GM19372 (cell line): ENCODE measurements at regions not wholly inside any gene's neighbourhood (a gene's known extent, or its start where the extent isn't known, plus 50 kb on each side); places are given as distances from the start of the nearest gene placed in this dataset.
A peak's percentile ranks its signal among the peaks of the same experiment; 100 is the strongest.
"Not testable (repeated sequence)": the region's sequence is repeated elsewhere in the genome, so short reads cannot be mapped to it uniquely, and the experiment has no call there.

Source experiments
- ATAC-seq: cut with Tn5 transposase; IDR thresholded peaks from one replicate; pipeline ENCODE4 v1.9.1; 2021; ENCODE audit warnings: mild to moderate bottlenecking, low read depth, moderate library complexity; ENCODE audit not compliant: unreplicated experiment

GRCh38 chr2:44083054-44083453 lies 85.6 kb upstream of the PPM1B start:
- ATAC-seq: no peak

DNA sequence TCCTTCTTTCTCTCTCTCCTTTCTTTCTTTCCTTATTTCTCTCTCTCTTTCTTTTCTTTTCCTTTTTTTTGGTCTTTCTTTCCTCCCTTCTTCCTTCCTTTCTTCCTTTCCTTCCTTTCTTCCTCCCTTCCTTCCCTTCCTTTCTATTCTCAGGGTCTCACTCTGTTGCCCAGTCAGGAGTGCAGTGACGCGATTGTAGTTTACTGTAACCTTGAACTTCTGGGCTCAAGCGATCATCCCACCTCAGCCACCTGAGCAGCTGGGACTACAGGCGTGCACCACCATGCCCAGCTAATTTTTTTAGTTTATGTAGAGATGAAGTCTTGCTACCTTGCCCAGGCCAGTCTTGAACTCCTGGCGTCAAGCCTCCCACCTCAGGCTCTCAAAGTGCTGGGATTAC lies 83.8 kb upstream of the PPM1B start:
- no peak for ATAC-seq

GRCh38 chr2:44086629-44087028 lies 82.0 kb upstream of the PPM1B start:
- no peak for ATAC-seq

GRCh38 chr2:44087036-44087713 lies 81.5 kb upstream of the PPM1B start:
- ATAC-seq: peak; percentile 83

DNA sequence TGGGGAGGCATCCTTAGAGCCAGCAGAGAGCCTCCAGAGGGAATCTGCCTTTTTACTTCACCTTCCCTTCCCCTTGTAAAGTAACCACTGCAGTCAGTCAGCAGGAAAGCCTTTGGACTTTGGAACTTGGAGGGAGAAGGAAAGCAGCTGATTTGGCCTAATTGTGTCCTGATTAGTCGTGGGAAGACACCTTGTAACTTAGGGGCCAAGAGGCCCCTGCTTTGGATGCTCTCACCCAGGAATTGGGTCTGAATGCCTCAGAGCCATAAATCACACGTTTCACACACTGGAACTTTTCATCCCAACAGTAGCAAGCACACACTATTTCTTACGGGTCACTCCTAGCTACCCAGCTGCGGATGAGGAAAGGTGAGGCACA lies 81.0 kb upstream of the PPM1B start:
- no peak for ATAC-seq

- ATAC-seq: not testable (repeated sequence)
These were observed 76.2 kb upstream of the PPM1B start for GRCh38 chr2:44092519-44092918.

GRCh38 chr2:44093970-44094369 lies 74.7 kb upstream of the PPM1B start:
- no peak for ATAC-seq

DNA sequence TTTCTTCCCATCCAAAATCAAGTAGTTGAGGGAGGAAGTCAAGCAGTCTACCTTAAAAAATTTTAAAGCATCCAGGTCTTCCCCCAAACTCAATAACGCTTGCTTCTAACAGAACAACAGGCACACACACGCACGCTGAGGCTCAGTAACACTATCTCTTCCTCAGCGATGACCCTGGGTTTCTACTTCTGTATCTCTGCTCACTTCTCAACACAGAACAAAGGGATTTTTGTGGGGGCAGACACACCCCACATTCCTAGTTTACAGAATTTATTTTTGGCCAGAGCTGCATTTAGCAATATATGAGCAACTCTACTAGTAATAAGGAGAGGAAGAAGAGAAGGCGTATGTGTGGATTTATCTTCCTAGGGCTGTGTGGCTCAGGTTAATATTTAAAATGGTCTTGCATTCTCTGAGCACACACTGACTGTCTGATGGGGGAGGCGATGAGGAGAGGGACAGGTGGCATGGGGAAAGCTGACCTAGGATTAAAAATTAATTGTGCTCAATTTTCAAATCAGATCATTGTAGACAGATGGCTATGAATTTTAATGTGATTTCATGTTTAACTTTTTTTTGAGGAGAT lies 71.3 kb upstream of the PPM1B start:
- no peak for ATAC-seq

DNA sequence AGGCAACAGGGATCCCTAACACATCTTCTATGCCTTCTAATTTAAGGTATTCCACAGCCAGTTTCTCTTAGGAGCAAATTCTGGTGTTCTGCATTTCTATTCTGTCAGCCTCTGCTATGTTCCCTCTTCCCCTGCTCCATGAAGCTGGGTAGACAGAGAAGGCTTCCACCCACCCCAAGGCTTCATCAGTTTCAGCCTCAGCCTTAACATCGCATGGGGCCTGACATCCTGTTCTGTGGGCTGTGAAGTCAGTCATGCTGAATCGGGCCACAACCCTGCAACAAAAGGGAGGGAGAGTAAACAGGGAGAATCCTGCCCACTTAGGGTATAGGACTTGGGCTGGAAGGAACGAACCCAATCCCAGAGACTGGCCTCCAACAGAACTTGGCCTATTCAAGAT lies 70.6 kb upstream of the PPM1B start:
- ATAC-seq: no peak

GRCh38 chr2:44098891-44099290 lies 69.8 kb upstream of the PPM1B start:
- ATAC-seq: no peak

- no peak for ATAC-seq
These were observed 68.3 kb upstream of the PPM1B start for GRCh38 chr2:44100351-44100750.

DNA sequence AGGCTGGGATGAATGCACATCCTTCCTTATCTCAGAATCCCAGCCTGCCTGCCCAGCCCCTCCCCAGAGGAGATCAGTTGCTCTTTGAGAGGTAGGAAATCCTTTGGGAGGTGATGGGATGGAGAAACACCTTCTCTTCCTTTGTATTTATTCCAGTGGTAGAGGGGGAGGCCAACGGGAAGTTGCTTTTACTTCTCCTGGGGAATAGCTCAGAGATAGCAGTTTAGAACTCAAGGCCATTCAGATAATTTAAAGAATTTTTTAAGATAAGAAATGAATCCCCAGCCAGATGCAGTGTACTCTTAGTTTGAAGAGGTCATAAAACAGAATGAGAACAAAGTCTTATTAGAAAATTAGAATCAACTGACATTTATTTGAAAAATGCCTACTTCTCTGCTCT lies 67.4 kb upstream of the PPM1B start:
- no peak for ATAC-seq

DNA sequence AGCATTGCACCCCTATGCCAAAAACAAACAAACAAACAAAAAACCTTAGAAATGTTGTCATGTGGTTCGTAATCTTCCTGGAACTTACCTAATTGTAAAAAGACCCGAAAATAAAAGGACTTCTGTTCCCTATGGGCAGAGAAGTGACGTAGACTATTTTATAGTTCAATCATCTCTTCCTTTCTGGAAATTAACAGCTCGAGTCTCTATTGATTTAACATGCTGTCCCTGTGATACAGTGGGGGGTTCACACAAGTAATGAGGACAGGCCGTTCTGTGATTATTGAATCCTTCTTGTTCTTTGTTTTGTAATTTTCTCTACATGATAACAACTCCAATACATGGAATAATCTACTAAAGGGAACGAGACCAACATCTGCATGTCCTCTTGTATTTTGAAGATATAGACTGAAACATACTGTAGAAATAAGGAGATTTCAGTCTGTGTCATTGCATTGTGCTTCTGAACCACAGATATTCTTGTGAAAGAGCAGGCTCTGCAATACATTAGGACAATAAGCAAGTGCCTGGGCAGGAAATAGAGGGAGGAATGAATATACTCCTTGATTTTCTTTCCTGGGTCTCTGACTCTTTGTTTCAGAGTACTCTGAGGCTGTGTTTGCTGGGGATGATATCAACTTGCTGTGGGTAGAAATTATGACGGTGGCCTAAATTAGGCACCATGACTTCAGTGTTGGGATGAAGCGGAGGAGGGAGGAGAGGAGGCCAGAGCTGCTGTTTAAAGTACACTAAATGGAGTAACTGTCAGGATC lies 65.7 kb upstream of the PPM1B start:
- ATAC-seq: no peak

DNA sequence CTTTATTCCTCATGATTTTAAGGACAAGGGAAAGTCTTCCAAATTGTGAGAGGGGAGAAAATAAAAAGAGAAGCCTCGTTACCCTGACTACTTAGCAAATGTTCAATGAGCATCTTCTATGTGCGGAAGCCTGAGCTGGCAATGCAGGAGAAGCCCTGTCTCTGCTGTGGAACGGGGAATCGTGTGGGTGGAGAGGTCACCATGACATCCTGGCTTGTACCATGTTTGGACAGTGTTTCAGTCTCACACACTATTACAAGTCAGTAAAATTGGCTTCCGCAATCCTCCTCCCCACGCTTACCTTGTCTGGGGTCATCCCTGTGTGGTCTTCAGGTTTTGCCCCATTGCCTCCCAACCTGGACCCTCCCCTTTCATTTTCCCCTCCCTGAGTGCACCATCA lies 65.0 kb upstream of the PPM1B start:
- no peak for ATAC-seq

GRCh38 chr2:44104855-44105271 lies 63.8 kb upstream of the PPM1B start:
- no peak for ATAC-seq

DNA sequence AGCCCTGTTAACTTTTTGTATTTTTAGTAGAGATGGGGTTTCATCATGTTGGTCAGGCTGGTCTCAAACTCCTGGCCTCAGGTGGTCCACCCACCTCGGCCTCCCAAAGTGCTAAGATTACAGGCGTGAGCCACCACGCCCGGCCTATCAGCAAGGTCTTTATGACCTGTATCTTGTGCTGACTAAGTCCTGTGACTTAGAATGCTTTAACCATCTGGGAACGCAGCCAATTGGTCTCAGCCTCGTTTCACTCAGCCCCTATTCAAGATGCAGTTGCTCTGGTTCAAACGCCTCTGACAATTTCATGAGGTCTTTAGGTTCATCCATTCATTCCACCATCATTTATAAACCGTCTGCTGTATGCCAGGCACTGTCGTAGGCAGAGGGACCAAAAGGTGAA lies 62.2 kb upstream of the PPM1B start:
- not testable (repeated sequence) for ATAC-seq

DNA sequence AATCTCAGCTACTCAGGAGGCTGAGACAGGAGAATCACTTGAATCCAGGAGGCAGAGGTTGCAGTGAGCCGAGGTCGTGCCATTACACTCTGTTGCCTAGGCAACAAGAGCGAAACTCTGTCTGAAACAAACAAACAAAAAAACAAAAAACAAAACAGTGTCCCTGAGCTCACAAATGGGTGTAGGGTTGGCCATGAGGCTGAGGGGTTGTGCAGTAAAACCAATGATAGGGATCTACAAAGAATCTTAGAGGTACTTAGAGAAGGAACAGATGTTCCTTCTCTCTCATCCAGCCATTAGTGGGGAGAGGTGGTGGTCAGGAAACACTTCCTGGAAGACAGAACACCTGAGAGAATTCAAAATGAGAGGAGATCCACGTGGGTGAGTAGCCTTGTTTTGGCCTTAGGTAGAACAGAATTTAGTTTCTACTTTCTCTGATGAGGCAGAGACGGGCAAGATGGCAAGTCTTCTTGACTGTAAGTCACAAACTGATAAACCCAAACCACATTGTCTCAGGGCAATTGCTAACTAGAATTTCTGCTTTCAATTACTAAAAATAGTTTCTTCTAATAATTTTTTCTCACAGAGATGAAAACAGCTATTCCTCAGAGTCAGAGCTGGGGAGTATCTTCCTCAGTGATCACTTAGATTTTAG lies 61.5 kb upstream of the PPM1B start:
- ATAC-seq: no peak

DNA sequence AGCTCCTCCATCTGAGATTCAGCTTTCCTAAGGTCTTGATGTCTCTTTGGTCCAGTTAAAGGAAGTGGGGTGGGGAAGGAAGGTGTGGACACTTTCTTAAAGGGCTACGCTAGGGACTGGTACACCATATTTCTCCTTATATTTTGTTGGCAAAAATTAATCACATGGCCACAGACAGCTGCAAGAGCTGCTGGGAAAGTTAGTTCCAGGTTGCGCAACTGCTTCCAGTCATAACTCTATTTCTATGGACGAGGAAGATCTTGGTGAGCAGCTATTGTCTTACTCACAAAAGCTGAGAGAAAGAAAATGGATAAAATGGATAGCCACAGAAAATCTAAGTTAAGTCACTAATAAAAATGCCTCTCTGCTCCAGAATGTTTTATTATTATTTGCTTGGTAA lies 60.7 kb upstream of the PPM1B start:
- ATAC-seq: no peak

DNA sequence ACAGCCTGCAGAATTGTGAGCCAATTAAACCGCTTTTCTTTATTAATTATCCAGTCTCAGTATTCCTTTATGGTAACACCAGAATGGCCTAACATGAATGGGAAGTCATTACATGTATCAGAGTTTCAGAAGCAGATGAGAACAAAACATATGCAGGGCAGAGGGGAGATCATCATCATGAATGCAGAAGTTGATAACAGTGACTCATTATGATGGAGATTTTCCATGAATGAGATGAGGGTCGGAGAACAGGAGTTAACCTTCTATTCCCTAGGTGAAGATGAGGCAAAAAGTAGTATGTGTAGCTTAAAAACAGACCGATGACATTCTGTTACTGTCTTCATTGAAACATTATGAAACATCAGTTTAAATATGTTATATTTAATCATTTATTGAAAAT lies 59.5 kb upstream of the PPM1B start:
- no peak for ATAC-seq

DNA sequence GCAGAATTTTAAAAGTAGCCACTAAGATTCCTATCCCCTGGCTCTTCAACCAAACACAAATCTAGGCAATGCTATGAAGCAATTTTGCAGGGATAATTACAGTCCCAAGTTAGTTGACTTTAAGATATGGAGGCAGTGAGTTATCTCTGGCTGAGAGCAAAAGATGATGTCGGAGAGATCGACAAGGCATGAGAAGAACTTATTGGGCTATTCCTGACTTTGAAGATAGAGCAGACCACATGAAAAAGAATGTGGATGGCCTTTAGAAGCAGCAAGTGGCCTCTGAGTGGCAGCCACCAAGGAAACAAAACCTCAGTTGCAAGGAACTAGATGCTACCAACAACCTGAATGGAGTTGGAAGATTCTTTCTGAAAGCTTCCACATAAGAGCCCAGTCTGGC lies 58.2 kb upstream of the PPM1B start:
- ATAC-seq: no peak

- ATAC-seq: no peak
These were observed 56.6 kb upstream of the PPM1B start for GRCh38 chr2:44112096-44112495.
